ENCODE measurements at regions not wholly inside any gene's neighbourhood (a gene's known extent, or its start where the extent isn't known, plus 50 kb on each side); places are given as distances from the start of the nearest gene placed in this dataset.

DNA sequence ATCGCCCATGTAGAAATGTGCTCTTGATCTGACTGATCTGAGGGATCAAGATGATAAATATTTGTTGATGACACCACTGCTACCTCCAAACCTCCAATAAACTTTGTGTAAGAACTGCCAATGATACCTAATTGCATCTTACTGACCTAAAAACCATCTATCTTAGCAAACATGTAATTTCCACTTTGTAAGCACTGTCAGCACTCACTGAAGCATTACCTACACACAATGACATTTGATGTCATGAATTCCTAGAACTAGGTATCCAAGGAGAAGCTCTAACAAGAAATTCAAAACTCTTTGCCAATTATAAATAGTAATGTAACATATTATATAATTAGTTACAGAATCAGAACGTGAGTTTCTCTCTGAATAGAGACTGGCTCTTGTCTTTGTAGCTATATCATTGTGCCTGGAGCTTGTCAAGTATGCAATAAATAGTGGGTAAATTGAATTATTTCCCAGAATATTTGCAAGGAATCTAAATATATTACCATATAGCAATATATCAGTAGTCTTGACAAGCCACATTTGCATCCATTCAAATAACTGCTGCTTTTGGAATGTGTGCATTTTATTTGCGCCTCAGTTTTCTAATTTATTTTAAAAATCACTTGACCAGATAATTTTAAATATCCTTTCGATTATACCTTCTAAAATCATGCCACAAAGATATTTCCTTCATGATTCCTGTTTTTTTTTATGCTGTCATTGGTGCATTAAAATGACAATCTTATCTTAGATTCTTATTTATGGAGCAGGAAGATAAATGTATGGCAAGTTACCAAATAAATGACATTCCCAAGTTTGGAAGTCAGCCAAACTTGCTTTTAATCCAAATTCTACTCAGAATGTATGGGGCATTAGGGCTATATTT, 232.3 kb upstream of the NEIL3 start:
- no peak for TF ChIP-seq EZH2 (IDR thresholded peaks at IDR 0.05)
- TF ChIP-seq POLR2AphosphoS5 (IDR thresholded peaks at IDR 0.05; ENCODE audit: borderline replicate concordance, low read depth, low read length) = no peak
